OCI-LY3 (cell line): ENCODE measurements at regions not wholly inside any gene's neighbourhood (a gene's known extent, or its start where the extent isn't known, plus 50 kb on each side); places are given as distances from the start of the nearest gene placed in this dataset.

ENCODE experiments used
- CTCF ChIP-seq: fragments of 200-600, 300-600 bp; sonication (generic); IDR thresholded peaks from 2 replicates; pipeline ENCODE4 v1.5.1; 2014; ENCODE audit warnings: antibody characterized with exemption, low read length, low read depth
- EZH2phosphoT487 ChIP-seq: fragments of 200-600 bp; shearing (Covaris generic); IDR thresholded peaks from 2 replicates; pipeline ENCODE4 v1.6.1; 2018; ENCODE audit warnings: antibody characterized with exemption, mixed run types, low read depth

GRCh38 chr7:31432176-31432575 is 81.7 kb upstream of the ITPRID1 start:
- no peak for TF ChIP-seq CTCF
- TF ChIP-seq EZH2phosphoT487, result no peak
